ENCODE measurements at regions not wholly inside any gene's neighbourhood (a gene's known extent, or its start where the extent isn't known, plus 50 kb on each side); places are given as distances from the start of the nearest gene placed in this dataset.

DNA sequence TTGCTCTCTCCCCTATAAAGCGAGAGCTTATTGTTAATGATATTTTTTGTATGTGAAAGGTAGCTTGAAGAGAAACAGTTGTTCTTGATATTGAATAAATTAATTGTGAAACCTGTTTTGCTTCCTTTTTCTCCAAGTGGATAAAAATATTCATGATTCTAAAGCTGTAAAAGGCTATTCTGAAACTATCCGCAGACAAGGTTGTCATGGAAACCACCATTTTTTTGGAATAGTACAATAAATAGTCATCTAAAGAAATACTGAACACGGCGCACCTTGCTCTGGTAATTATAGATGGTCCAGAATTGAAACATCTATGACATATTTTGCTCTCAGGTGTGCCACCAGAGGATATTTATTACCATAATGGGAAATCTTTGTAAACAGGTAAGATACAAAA is 1103.0 kb upstream of the SLC39A10 start (continued):
- TF ChIP-seq MAZ (IDR thresholded peaks at IDR 0.05; ENCODE audit: borderline replicate concordance, low read depth, low read length) (no peak), MAZ (CRISPR knock-in tag; IDR thresholded peaks at IDR 0.05; ENCODE audit: low read depth) (no peak), ZMYM4 (CRISPR knock-in tag; IDR thresholded peaks at IDR 0.05) (no peak)

DNA sequence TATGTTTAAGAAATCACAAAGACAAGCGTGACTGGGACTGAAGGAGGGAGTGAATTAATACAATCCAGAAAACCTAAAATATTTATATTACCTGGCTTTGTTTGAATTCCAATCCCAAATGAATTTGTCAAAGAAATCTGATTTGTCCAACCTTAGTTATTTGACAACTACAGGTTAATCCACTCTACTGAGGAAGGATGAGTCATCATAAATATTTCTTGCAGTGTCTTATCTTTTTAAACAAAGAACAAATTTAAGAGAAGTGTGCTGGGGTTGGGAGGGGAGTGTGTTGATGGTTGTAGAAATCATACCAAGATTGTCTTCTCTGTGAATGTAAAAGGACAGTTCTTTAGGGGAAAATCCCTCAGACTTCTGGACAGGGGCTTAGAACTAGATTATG is 1106.3 kb upstream of the SLC39A10 start:
- TF ChIP-seq ZNF883 (CRISPR knock-in tag; IDR thresholded peaks at IDR 0.05; ENCODE audit: not compliant biosample characterization) = no peak
- TF ChIP-seq MAFF (IDR thresholded peaks at IDR 0.05; ENCODE audit: low read depth, low read length) = peak; percentile 51; the same call in 1 of the 2 replicates
- no peak for TF ChIP-seq ASH2L (IDR thresholded peaks at IDR 0.05; ENCODE audit: insufficient read length, low read depth, low read length)
- peak; percentile 18 to 57; a peak in 2 of 4 replicates for TF ChIP-seq MAFK (conservative IDR thresholded peaks at IDR 0.05 in 1 of 2, IDR thresholded peaks at IDR 0.05 in 1 of 2; ENCODE audit: low read length in 2 of 2)
- no peak overlapping the region for H3K4me3 ChIP-seq (replicated peaks in 1 of 3; ENCODE audit: insufficient read depth in 1 of 3, low read depth in 2 of 3, low read length in 3 of 3)
- in situ Hi-C loops (cut with HindIII; ENCODE audit: extremely low pct_ligation_motif_present, low pct_unique_long_range_greater_than_20kb) = loop anchor here (10.0 kb wide), 1 partner anchor 764 kb away; no protein-coding TSS in a partner anchor
- no TSS peak for BruUV-seq (replicated peaks)
- no peaks in the 10 kb centered on the region for H3K36me3 ChIP-seq (replicated peaks in 1 of 2; ENCODE audit: control insufficient read depth in 1 of 2, insufficient read depth in 2 of 2, low read length in 2 of 2)
- CTCF ChIA-PET (ENCODE audit: low intra/inter-chr PET ratio, low total read pairs) = no interaction called here
- ATAC-seq = no peak
- intact Hi-C loops (cut with micrococcal nuclease; ENCODE audit: unreplicated experiment) = no loop called here
- H2AFZ ChIP-seq (ENCODE audit: low read length) = no peak overlapping the region
- no peak for DNase-seq (ENCODE audit: low spot score)
- H3K4me1 ChIP-seq (ENCODE audit: insufficient read depth, low read length) = no peaks in the 10 kb centered on the region
- FAIRE-seq = no peak
- 3% methylated on average over 1 of the region's 1 CpG for WGBS (ENCODE audit: low lambda C conversion rate)
- POLR2A ChIA-PET = no interaction called here
- H3K9me3 ChIP-seq (ENCODE audit: low read length) = no peaks in the 10 kb centered on the region
- no peaks in the 10 kb centered on the region for H4K20me1 ChIP-seq (ENCODE audit: insufficient read depth, low read length)
- H3K4me2 ChIP-seq (ENCODE audit: low read depth, low read length) = no peak overlapping the region
- no peak overlapping the region; the same call in 1 of the 2 replicates for H3K9ac ChIP-seq (ENCODE audit: insufficient read depth, low read depth, low read length)
- H3K27ac ChIP-seq (ENCODE audit: extremely low read length, insufficient read depth, low read length) = no peak overlapping the region
- H3K27me3 ChIP-seq (ENCODE audit: control insufficient read depth in 1 of 2, insufficient read depth in 2 of 2, low read length in 2 of 2) = no peaks in the 10 kb centered on the region
- H3K79me2 ChIP-seq (ENCODE audit: insufficient read depth, low read length) = no peaks in the 10 kb centered on the region

DNA sequence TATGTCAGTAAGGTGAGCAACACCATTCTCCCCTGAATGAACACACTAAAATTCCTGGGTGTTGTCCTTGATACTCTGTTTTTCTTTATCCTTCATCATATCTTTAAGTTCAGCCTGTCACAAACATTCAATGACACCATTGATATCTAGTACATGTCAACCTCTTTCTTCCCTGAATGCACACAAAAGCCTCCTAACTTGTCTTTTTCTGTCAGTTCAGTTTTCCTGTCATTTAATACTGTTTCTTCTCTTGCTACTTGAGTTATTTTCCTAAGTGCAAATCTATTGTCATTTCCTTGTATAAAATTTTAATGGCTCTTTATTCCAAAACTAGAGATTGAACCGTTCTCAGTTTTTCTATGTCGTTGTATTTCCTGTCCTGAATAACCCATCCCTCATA is 1107.6 kb upstream of the SLC39A10 start:
- H4K20me1 ChIP-seq (ENCODE audit: insufficient read depth, low read length) = no peaks in the 10 kb centered on the region
- ATAC-seq (no peak), DNase-seq (ENCODE audit: low spot score) (no peak), FAIRE-seq (no peak)
- no peak overlapping the region for H3K27ac ChIP-seq (ENCODE audit: extremely low read length, insufficient read depth, low read length)
- CTCF ChIA-PET (ENCODE audit: low intra/inter-chr PET ratio, low total read pairs) = no interaction called here
- no peak overlapping the region for H3K4me3 ChIP-seq (replicated peaks in 1 of 3; ENCODE audit: insufficient read depth in 1 of 3, low read depth in 2 of 3, low read length in 3 of 3)
- in situ Hi-C loops (cut with HindIII; ENCODE audit: extremely low pct_ligation_motif_present, low pct_unique_long_range_greater_than_20kb) (no loop called here), intact Hi-C loops (cut with micrococcal nuclease; ENCODE audit: unreplicated experiment) (loop anchor here (5.0 kb wide), 2 partner anchors 318 to 753 kb away; no protein-coding TSS in a partner anchor)
- H3K4me1 ChIP-seq (ENCODE audit: insufficient read depth, low read length) = no peaks in the 10 kb centered on the region
- 2% methylated on average over 2 of the region's 2 CpGs for WGBS (ENCODE audit: low lambda C conversion rate)
- H3K9ac ChIP-seq (ENCODE audit: insufficient read depth, low read depth, low read length) = no peak overlapping the region
- TF ChIP-seq DMAP1 (CRISPR knock-in tag; IDR thresholded peaks at IDR 0.05) (no peak), ZNF205 (CRISPR knock-in tag; IDR thresholded peaks at IDR 0.05) (no peak), HDAC2 (CRISPR knock-in tag; IDR thresholded peaks at IDR 0.05) (no peak), NFE2 (CRISPR knock-in tag; IDR thresholded peaks at IDR 0.05) (no peak)
- TF ChIP-seq, protein P1, sequence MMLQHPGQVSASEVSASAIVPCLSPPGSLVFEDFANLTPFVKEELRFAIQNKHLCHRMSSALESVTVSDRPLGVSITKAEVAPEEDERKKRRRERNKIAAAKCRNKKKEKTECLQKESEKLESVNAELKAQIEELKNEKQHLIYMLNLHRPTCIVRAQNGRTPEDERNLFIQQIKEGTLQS (CRISPR knock-in tag; IDR thresholded peaks at IDR 0.05) = no peak
- TF ChIP-seq, protein P2, sequence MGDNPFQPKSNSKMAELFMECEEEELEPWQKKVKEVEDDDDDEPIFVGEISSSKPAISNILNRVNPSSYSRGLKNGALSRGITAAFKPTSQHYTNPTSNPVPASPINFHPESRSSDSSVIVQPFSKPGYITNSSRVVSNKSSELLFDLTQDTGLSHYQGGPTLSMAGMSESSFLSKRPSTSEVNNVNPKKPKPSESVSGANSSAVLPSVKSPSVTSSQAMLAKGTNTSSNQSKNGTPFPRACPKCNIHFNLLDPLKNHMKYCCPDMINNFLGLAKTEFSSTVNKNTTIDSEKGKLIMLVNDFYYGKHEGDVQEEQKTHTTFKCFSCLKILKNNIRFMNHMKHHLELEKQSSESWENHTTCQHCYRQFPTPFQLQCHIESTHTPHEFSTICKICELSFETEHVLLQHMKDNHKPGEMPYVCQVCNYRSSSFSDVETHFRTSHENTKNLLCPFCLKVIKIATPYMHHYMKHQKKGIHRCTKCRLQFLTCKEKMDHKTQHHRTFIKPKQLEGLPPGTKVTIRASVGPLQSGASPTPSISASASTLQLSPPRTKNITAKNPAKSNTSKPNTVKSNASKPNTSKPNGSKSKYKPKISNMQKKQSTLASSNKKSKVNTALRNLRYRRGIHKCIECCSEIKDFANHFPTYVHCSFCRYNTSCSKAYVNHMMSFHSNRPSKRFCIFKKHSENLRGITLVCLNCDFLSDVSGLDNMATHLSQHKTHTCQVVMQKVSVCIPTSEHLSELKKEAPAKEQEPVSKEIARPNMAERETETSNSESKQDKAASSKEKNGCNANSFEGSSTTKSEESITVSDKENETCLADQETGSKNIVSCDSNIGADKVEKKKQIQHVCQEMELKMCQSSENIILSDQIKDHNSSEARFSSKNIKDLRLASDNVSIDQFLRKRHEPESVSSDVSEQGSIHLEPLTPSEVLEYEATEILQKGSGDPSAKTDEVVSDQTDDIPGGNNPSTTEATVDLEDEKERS (CRISPR knock-in tag; IDR thresholded peaks at IDR 0.05) = no peak
- TF ChIP-seq, protein P3, sequence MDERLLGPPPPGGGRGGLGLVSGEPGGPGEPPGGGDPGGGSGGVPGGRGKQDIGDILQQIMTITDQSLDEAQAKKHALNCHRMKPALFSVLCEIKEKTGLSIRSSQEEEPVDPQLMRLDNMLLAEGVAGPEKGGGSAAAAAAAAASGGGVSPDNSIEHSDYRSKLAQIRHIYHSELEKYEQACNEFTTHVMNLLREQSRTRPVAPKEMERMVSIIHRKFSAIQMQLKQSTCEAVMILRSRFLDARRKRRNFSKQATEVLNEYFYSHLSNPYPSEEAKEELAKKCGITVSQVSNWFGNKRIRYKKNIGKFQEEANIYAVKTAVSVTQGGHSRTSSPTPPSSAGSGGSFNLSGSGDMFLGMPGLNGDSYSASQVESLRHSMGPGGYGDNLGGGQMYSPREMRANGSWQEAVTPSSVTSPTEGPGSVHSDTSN (CRISPR knock-in tag; IDR thresholded peaks at IDR 0.05) = no peak
- H3K4me2 ChIP-seq (ENCODE audit: low read depth, low read length) = no peak overlapping the region
- H3K79me2 ChIP-seq (ENCODE audit: insufficient read depth, low read length) = no peaks in the 10 kb centered on the region
- H3K27me3 ChIP-seq (ENCODE audit: control insufficient read depth in 1 of 2, insufficient read depth in 2 of 2, low read length in 2 of 2) = no peaks in the 10 kb centered on the region
- POLR2A ChIA-PET = no interaction called here
- no peaks in the 10 kb centered on the region for H3K9me3 ChIP-seq (ENCODE audit: low read length)
- no TSS peak for BruUV-seq (replicated peaks)
- no peaks in the 10 kb centered on the region for H3K36me3 ChIP-seq (replicated peaks in 1 of 2; ENCODE audit: control insufficient read depth in 1 of 2, insufficient read depth in 2 of 2, low read length in 2 of 2)
- H2AFZ ChIP-seq (ENCODE audit: low read length) = no peak overlapping the region
